Activated T-cell treated with anti-CD3 and anti-CD28 coated beads for 4 hours (primary cell): ENCODE measurements at regions not wholly inside any gene's neighbourhood (a gene's known extent, or its start where the extent isn't known, plus 50 kb on each side); places are given as distances from the start of the nearest gene placed in this dataset.
A peak's percentile ranks its signal among the peaks of the same experiment; 100 is the strongest.

Experiments used
- DNase-seq: peaks from one replicate; pipeline ENCODE4 v3.0.0-alpha.2; 2020

- no peak for DNase-seq
Measured at GRCh38 chr15:98480844-98481243, 167.5 kb upstream of the IGF1R start.

DNA sequence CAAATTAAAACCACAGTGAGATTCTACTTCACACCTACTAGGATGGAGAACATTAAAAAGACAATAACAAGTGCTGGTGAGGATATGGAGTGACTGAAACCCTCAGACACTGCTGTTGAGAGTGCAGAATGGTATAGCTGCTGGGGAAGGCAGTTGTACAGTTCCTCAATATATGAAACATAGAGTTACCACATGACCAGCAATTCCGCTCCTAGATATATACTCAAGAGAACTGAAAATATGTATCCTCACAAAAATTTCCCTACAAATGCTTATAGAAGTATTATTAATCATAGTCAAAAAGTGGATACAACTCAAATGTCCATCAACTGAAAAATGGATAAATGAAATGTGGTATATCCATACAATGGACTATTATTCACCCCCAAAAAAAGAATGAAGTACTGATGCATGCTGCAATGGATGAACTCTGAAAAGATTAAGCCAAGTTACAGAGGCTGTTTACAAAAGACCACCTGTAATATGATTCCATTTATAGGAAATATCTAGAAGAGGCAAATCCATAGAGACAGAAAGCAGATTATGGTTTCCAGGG is 164.7 kb upstream of the IGF1R start:
- no peak for DNase-seq

DNA sequence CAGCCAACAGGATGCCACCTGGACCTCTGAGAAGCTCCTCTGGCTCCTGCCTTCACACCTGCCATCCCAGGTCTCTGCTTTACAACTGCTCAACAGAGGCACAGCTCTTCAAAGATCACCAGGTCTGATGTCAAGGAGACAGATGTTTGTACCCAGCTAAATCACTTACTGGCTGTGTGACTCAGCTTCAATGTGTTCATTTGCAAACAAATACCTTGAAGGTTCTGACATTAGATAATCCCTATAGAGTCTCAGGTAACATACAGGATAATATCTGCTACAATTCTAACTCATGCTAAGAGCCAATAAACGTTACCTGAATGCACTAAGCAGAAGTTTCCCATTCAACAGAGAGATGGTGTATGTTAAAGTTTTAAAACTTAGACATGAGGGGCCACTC is 163.4 kb upstream of the IGF1R start:
- DNase-seq = no peak

DNA sequence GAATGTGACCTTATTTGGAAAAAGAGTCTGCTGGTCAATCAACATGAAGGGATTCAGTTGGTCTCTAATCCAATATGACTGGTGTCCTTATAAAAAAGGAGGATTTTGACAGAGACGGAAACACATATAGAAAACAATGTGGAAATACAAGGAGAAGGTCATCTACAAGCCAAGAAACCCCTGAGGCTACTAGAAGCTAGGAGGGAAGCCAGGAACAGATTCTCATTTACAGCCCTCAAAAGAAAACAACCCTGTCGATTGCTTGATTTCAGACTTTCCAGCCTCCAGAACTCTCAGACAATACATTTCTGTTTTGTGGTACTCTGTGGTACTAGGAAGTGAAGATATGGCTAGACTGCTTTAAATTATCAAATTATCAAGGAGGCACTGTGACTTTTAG is 162.9 kb upstream of the IGF1R start:
- no peak for DNase-seq

- DNase-seq = no peak
Measured at GRCh38 chr15:98493966-98494511, 154.3 kb upstream of the IGF1R start.

- no peak for DNase-seq
Measured at GRCh38 chr15:98501192-98501591, 147.1 kb upstream of the IGF1R start.

GRCh38 chr15:98501632-98502031 is 146.7 kb upstream of the IGF1R start:
- DNase-seq = no peak

GRCh38 chr15:98503970-98504369 is 144.4 kb upstream of the IGF1R start:
- no peak for DNase-seq

DNA sequence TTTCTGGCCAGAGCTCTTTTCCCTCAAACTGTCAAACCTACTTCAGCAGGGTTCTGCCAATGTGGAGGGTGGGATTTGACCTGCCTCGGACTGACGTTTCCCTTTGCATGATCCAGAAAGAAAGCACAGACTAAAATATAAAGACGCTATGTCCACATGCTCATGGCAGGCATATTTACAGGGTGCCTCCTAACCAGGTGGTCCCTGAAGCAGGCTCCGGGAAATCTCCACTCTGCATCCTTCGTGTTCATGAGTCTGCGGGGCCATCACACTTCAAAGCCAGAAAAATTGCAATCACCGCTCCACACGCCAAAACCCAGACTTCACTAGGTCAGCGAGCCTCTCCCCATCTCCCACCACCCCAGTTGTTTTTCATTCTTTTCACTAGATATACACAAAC is 143.3 kb upstream of the IGF1R start:
- DNase-seq = no peak

DNA sequence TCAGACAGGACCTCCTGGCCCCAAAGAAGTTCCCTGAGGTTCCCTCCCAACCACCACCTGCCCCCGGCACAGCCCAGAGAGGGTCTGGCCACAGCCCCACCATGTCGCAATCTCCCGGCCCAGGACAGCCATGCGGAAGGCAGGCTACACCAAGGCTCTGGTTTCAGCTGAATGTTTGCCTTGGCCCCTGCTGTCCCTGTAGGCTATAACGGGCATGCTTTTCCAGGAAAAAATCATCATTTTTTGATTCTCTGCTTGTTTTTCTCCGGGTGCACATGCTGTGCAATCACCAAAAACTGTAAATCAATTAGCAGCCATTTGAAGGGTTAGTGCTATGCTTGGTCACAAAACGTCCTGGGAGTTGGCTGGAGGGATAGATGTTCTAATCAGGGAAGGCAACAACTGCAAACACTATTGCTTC is 142.7 kb upstream of the IGF1R start:
- DNase-seq = no peak

DNA sequence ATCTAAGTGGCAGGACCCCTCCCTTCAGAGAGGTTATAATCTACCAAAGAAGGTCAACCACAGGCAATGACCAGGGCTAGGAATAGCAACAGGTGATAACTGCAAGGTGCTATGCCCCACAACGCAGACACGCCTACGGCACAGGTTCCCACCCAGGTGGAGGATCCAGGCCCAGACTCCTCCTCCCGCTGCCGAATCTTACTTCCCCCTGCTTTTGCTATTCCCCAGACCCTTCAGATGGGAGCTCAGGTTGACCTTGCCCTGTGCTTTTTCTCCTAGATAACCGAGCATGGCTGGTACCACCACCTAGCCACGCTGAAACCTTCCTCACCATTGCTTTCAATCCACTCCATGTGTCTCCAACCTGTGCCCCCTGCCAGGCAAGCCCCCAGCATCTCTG is 142.2 kb upstream of the IGF1R start:
- DNase-seq = no peak

GRCh38 chr15:98506711-98507110 is 141.6 kb upstream of the IGF1R start:
- DNase-seq = no peak

- DNase-seq = no peak
Measured at GRCh38 chr15:98513428-98513986, 134.8 kb upstream of the IGF1R start.

- no peak for DNase-seq
Measured at GRCh38 chr15:98514034-98514622, 134.2 kb upstream of the IGF1R start.

GRCh38 chr15:98518823-98519561 is 129.3 kb upstream of the IGF1R start:
- DNase-seq = peak; percentile 30

DNA sequence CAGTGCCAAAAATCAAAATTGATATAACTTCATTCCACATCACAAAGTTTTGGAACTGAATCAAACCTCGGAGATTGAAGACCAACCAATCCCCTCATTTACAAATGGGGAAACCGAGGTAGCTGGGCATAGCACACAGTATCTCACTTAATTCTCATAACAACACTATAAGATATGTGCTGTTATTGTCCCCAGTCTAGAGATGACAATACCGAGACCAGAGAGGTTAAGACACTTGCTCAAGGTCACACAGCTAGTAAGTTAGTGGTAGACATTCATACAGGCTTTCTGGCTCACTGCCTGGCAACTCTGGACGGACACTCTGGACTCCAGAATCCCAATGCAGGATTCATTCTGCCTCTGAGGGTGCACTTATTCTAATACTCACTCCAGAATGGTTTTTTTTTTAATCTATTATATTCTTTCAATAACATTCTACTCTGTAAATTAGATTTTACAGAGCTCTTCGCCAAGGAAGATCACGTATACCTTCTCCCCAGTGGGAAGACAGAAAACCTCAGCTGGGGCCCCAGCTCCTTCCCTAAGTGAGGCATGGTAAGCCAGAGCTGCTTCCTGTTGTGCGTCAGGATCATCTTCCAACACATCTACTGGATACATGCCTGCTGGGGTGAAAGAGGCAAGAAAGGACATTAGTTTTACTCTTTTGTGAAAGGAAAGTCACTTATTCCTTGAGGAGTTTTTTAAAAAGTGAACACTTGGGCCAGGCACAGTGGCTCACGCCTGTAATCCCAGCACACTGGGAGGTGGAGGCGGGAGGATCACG is 128.4 kb upstream of the IGF1R start:
- no peak for DNase-seq

GRCh38 chr15:98522127-98522526 is 126.2 kb upstream of the IGF1R start:
- no peak for DNase-seq

DNA sequence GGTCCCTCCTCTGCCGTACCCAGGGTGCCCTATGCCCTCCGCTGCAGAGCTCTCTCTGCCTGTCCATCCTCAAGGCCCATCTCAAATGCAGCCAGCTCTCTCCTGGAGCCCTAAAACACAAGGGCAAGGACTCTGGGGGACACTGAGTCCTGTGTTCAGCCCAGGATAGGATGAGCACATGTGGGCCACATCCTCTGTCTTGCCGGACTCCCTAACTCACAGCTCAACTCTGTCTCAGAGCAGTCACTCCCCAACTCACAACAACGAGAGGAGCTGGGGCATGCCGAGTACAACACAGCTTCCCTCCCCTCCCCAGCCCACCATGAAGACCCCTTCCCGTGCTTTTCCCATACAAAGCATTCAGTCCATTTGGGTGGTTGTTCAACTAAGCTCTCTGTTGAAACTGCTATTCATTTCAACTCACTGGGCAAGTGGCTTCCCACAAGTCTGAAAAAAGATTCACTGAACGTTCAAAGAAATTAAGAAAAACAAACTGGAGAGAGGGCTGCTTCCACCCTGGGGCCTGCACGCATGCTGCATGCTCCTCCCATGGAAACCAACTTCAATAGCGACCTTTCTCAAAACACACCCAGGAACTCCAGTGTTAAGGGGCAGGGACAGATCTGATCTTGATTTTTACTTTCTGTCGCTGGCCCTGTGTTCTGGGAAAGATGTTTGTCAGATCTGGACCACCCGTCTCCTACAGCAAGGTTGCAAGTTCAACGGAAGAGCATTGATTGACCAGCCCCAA is 124.3 kb upstream of the IGF1R start:
- DNase-seq = no peak

DNA sequence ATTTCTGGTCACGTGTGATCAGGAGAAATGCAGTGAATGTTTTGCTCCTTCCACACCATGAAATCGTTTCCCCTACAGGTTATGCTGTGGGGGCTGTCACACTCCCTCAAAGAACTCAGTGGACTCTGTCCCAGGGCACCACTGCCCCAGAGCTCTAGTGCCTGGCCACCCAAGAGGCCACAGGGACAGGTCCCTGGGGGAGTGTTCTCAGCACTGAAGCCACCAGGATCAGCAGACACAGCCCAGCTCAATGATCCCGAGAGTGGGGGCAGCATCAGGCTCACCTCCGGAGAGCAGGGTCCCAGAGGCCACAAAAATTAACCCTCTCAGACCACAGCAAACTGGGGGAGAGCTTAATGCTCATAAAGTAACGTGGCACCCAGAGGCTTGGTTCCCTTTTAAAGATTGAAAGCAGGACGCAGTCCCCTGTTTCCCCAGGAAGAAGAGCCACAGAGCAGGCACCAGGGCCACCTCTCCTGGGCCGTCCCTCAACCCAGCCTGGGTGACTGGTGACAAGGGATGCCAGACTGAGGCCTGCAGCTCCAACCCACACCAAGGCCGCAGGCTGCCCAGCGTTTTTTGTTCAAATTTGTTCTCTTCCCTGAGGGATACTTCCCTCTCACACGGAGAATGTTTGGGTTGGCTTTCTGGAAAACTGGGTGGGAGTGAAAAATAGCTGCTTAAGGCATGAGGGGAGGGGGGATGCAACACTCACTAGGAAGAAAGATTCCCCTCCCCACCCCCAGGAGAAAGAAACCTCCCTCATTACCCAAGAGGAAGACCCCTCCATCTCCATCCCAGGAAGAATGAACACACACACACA is 123.3 kb upstream of the IGF1R start:
- DNase-seq = no peak

GRCh38 chr15:98525661-98526001 is 122.7 kb upstream of the IGF1R start:
- no peak for DNase-seq

DNA sequence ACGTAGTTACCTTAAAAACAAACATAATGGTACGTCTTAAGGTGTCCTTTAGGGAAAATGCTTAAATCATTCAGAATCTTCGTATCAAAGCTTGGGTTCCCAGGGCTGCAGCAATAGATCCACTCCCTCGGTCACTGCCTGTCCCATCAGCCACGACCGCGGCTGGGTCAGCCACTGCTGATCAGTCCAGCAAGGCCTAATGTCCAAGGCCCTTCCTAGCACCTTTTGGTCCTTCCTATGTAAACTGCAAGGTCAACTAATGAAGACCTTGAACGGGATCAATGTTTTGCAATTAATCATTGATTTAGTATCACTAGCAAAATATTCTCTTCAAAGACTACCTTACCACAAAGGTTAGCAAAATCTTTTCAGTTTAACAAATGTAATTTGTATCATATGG is 122.2 kb upstream of the IGF1R start:
- DNase-seq = no peak
